Keratinocyte (primary cell): ENCODE measurements at regions not wholly inside any gene's neighbourhood (a gene's known extent, or its start where the extent isn't known, plus 50 kb on each side); places are given as distances from the start of the nearest gene placed in this dataset.

Experiments used
- DNase-seq: peaks from one replicate; pipeline ENCODE4 v3.0.0-alpha.2; 2011; ENCODE audit warnings: low read depth, missing footprints, low spot score
- FAIRE-seq: peaks from 2 replicates; lab custom pipeline; 2011; peaks lifted over from hg19 to GRCh38; lab: Jason Lieb, UNC
- H2AFZ ChIP-seq: 2 replicates; pipeline ENCODE4 v1.6.0; 2012; ENCODE audit warnings: low read length, control low read depth, inconsistent platforms; ENCODE audit not compliant: control insufficient read depth
- H3K27ac ChIP-seq: 2 replicates; pipeline ENCODE4 v1.5.1; 2011; ENCODE audit warnings: low read length; ENCODE audit not compliant: control insufficient read depth, insufficient read depth
- H3K27me3 ChIP-seq: 3 replicates; pipeline ENCODE4 v1.6.0; 2011; ENCODE audit warnings: low read length; ENCODE audit not compliant: control insufficient read depth, insufficient read depth; ENCODE audit errors: extremely low read depth
- H3K36me3 ChIP-seq, 2 experiments: 2 replicates in 1 of 2; 3 replicates in 1 of 2; pipeline ENCODE4 v1.5.1; 2011; ENCODE audit warnings: low read length in 2 of 2, mild to moderate bottlenecking in 1 of 2; ENCODE audit not compliant: control insufficient read depth in 2 of 2, insufficient read depth in 2 of 2; ENCODE audit errors: extremely low read depth in 1 of 2
- H3K4me1 ChIP-seq: 3 replicates; pipeline ENCODE4 v1.5.1; 2011; ENCODE audit warnings: low read length; ENCODE audit not compliant: control insufficient read depth, insufficient read depth; ENCODE audit errors: extremely low read depth
- H3K4me2 ChIP-seq: 3 replicates; pipeline ENCODE4 v1.6.0; 2011; ENCODE audit warnings: low read depth, low read length; ENCODE audit not compliant: control insufficient read depth, insufficient read depth; ENCODE audit errors: extremely low read depth
- H3K4me3 ChIP-seq, 3 experiments: fragments of 200-600 bp in 1 of 3; sonication (generic) in 1 of 3; 2 replicates in 2 of 3; 3 replicates in 1 of 3; pipeline ENCODE4 v1.5.1; 2011 to 2016; ENCODE audit warnings: low read length in 3 of 3, mild to moderate bottlenecking in 3 of 3, control low read depth in 2 of 3, inconsistent platforms in 1 of 3, low read depth in 1 of 3, mixed read lengths in 1 of 3, mixed run types in 1 of 3, moderate library complexity in 1 of 3; ENCODE audit not compliant: control insufficient read depth in 2 of 3, insufficient read depth in 2 of 3; ENCODE audit errors: extremely low read depth in 1 of 3
- H3K79me2 ChIP-seq: 2 replicates; pipeline ENCODE4 v1.6.0; 2012; ENCODE audit warnings: low read length; ENCODE audit not compliant: control insufficient read depth, insufficient read depth
- H3K9ac ChIP-seq: 3 replicates; pipeline ENCODE4 v1.6.0; 2011; ENCODE audit warnings: low read length; ENCODE audit not compliant: control insufficient read depth, insufficient read depth; ENCODE audit errors: extremely low read depth
- H3K9me1 ChIP-seq: 3 replicates; pipeline ENCODE4 v1.6.0; 2011; ENCODE audit warnings: low read length; ENCODE audit not compliant: control insufficient read depth, insufficient read depth; ENCODE audit errors: extremely low read depth
- H3K9me3 ChIP-seq: 2 replicates; pipeline ENCODE4 v1.5.1; 2012; ENCODE audit warnings: low read depth, low read length; ENCODE audit not compliant: control insufficient read depth
- H4K20me1 ChIP-seq: 3 replicates; pipeline ENCODE4 v1.6.0; 2011; ENCODE audit warnings: low read length; ENCODE audit not compliant: control insufficient read depth, insufficient read depth; ENCODE audit errors: extremely low read depth
- EZH2 ChIP-seq: IDR thresholded peaks from one replicate; pipeline ENCODE4 v1.6.1; 2012; ENCODE audit warnings: inconsistent platforms, mild to moderate bottlenecking, low read length, moderate library complexity
- dilution Hi-C: fragments of 300-500 bp; cut with MboI; formaldehyde crosslinking; loops from one replicate; pipeline ENCODE4 v1.7.0; 2020; ENCODE audit warnings: low sequenced_read_pairs; ENCODE audit not compliant: extremely low pct_ligation_motif_present
- TF ChIP-seq, protein P1 (sequence below), 3 experiments: IDR thresholded peaks in 1 of 3; conservative IDR thresholded peaks in 1 of 3; optimal IDR thresholded peaks in 1 of 3; 2 replicates in 2 of 3; 3 replicates in 1 of 3; pipeline versions ENCODE3 to v1.5.1; 2011; ENCODE audit warnings: low read length in 3 of 3, mild to moderate bottlenecking in 3 of 3, moderate library complexity in 2 of 3, control low read depth in 1 of 3, inconsistent platforms in 1 of 3; ENCODE audit not compliant: insufficient read depth in 2 of 3; ENCODE audit errors: extremely low read depth in 1 of 3

DNA sequence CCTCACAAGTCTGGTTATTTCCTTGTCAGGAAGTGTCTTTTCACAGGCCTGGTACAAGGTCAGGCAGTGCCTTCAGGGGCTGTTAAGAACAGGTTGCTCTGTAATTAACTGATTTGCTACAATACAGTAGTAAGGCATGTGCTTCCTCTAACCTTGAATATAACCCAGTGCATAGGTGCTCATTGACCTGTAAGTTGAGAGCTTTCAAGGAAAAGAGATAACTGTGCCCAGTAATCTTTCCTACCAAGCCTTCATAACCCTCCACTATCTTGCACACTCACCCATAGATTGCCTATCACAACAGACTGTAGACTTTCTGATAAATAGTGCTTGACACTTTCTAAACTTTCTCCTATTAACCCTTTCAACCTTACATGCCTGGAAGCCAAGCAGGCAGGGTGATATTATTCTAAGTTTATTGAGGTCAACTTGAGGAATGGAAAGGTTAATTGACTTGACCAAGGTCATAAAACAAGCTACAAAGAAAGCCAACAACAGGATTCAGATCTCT lies 148.1 kb downstream of the PPARGC1A start:
- H3K4me1 ChIP-seq: no peaks in the 10 kb centered on the region
- H3K27ac ChIP-seq: no peak overlapping the region
- DNase-seq (no peak), FAIRE-seq (no peak)
- H3K9me1 ChIP-seq: no peaks in the 10 kb centered on the region
- H2AFZ ChIP-seq: no peak overlapping the region
- no peak overlapping the region for H3K4me2 ChIP-seq
- dilution Hi-C loops: no loop called here
- no peak for TF ChIP-seq EZH2
- TF ChIP-seq, protein P1, sequence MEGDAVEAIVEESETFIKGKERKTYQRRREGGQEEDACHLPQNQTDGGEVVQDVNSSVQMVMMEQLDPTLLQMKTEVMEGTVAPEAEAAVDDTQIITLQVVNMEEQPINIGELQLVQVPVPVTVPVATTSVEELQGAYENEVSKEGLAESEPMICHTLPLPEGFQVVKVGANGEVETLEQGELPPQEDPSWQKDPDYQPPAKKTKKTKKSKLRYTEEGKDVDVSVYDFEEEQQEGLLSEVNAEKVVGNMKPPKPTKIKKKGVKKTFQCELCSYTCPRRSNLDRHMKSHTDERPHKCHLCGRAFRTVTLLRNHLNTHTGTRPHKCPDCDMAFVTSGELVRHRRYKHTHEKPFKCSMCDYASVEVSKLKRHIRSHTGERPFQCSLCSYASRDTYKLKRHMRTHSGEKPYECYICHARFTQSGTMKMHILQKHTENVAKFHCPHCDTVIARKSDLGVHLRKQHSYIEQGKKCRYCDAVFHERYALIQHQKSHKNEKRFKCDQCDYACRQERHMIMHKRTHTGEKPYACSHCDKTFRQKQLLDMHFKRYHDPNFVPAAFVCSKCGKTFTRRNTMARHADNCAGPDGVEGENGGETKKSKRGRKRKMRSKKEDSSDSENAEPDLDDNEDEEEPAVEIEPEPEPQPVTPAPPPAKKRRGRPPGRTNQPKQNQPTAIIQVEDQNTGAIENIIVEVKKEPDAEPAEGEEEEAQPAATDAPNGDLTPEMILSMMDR (optimal IDR thresholded peaks at IDR 0.05 in 1 of 3, IDR thresholded peaks at IDR 0.05 in 1 of 3, conservative IDR thresholded peaks at IDR 0.05 in 1 of 3; ENCODE audit: extremely low read depth in 1 of 3, insufficient read depth in 2 of 3, low read length in 3 of 3): no peak
- H3K9me3 ChIP-seq: no peaks in the 10 kb centered on the region
- H3K4me3 ChIP-seq: no peak overlapping the region
- no peaks in the 10 kb centered on the region for H3K27me3 ChIP-seq
- H4K20me1 ChIP-seq: no peaks in the 10 kb centered on the region
- H3K36me3 ChIP-seq: no peaks in the 10 kb centered on the region
- no peaks in the 10 kb centered on the region for H3K79me2 ChIP-seq
- no peak overlapping the region for H3K9ac ChIP-seq

DNA sequence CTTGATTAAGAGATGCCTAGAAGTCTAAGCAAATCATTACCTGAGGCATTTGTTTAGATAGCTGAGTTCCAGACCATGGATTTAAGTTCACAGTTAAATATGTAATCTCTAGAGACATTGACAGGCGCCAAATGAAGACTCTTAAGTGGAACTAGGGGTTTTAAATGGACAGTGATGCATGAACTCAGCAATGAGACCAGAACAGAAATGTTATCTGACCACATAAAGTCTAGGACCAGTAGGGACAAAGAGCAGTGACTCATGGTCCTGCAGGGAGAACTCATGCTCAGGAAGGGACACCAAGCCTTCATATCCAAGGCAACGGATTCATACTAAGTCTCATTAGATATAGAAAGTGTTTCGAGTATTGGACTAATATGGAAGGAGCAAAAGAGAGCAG lies 152.3 kb downstream of the PPARGC1A start:
- H3K27me3 ChIP-seq: no peaks in the 10 kb centered on the region
- no peaks in the 10 kb centered on the region for H3K4me1 ChIP-seq
- DNase-seq: no peak
- no peak for TF ChIP-seq EZH2
- TF ChIP-seq, protein P1 (optimal IDR thresholded peaks at IDR 0.05 in 1 of 3, IDR thresholded peaks at IDR 0.05 in 1 of 3, conservative IDR thresholded peaks at IDR 0.05 in 1 of 3; ENCODE audit: extremely low read depth in 1 of 3, insufficient read depth in 2 of 3, low read length in 3 of 3): no peak
- H3K4me2 ChIP-seq: no peak overlapping the region
- no peak overlapping the region for H2AFZ ChIP-seq
- H3K27ac ChIP-seq: no peak overlapping the region
- no peaks in the 10 kb centered on the region for H4K20me1 ChIP-seq
- dilution Hi-C loops: no loop called here
- no peak overlapping the region for H3K9ac ChIP-seq
- no peaks in the 10 kb centered on the region for H3K9me3 ChIP-seq
- H3K4me3 ChIP-seq: no peak overlapping the region
- no peaks in the 10 kb centered on the region for H3K36me3 ChIP-seq
- H3K79me2 ChIP-seq: no peaks in the 10 kb centered on the region
- FAIRE-seq: no peak
- no peaks in the 10 kb centered on the region for H3K9me1 ChIP-seq
